K562 (cell line): ENCODE measurements at regions not wholly inside any gene's neighbourhood (a gene's known extent, or its start where the extent isn't known, plus 50 kb on each side); places are given as distances from the start of the nearest gene placed in this dataset.

Source experiments
- ATAC-seq: fragments of 200-7000 bp; cut with Tn5 transposase; 3 replicates; pipeline ENCODE4 v1.9.1; 2020; ENCODE audit warnings: moderate library complexity
- BruUV-seq: library from RNA; stranded (reverse); fragments of 400-500 nt; replicated peaks from 2 replicates; lab custom pipeline; 2021; lab: Mats Ljungman, UMichigan
- CTCF ChIA-PET: fragments of 300-600 bp; formaldehyde crosslinking; extraction: SDS; loops from one replicate; lab custom pipeline; 2021; ENCODE audit warnings: low intra/inter-chr PET ratio; lab: Yijun Ruan, JAX
- POLR2A ChIA-PET: fragments of 300-600, 350-650 bp; sonication (Branson Sonifier 250); formaldehyde crosslinking; extraction: SDS; loops from one replicate; lab custom pipeline; 2021; ENCODE audit warnings: antibody characterized with exemption, inconsistent platforms; lab: Yijun Ruan, JAX
- DNase-seq, 4 experiments: peaks; one replicate each; pipeline versions ENCODE4 v3.0.0 to v3.0.0-alpha.2; 2011 to 2018; ENCODE audit warnings: low spot score in 3 of 4, mixed read lengths in 3 of 4; ENCODE audit errors: extremely low read depth in 1 of 4
- FAIRE-seq: peaks from 2 replicates; lab custom pipeline; 2011; peaks lifted over from hg19 to GRCh38; lab: Jason Lieb, UNC
- H2AFZ ChIP-seq: 2 replicates; pipeline ENCODE4 v1.6.0; 2011; ENCODE audit warnings: low read depth, low read length, control low read depth, inconsistent platforms
- H3K27ac ChIP-seq: fragments of 200-600 bp; 3 replicates; pipeline ENCODE4 v1.8.0; 2011; ENCODE audit warnings: low read depth, mild to moderate bottlenecking, control low read depth, inconsistent platforms, low read length, moderate library complexity, mixed read lengths; ENCODE audit errors: extremely low read depth
- H3K27me3 ChIP-seq, 2 experiments: fragments of 300-600 bp in 1 of 2; 2 replicates in 1 of 2; 3 replicates in 1 of 2; pipeline versions ENCODE4 v1.6.0 to v1.8.0; 2011; ENCODE audit warnings: inconsistent platforms in 2 of 2, low read length in 2 of 2, mild to moderate bottlenecking in 1 of 2, mixed read lengths in 1 of 2, moderate library complexity in 1 of 2; ENCODE audit not compliant: control insufficient read depth in 2 of 2, insufficient read depth in 2 of 2
- H3K36me3 ChIP-seq: fragments of 300-600 bp; 3 replicates; pipeline ENCODE4 v1.8.0; 2011; ENCODE audit warnings: mild to moderate bottlenecking, low read length, inconsistent platforms; ENCODE audit not compliant: control insufficient read depth, insufficient read depth
- H3K4me1 ChIP-seq, 2 experiments: fragments of 200-600 bp in 1 of 2; replicated peaks in 1 of 2; 2 replicates in 1 of 2; 3 replicates in 1 of 2; pipeline versions ENCODE4 v1.5.1 to v1.8.0; 2011; ENCODE audit warnings: inconsistent platforms in 2 of 2, low read length in 2 of 2, mild to moderate bottlenecking in 1 of 2, mixed read lengths in 1 of 2, moderate library complexity in 1 of 2; ENCODE audit not compliant: control insufficient read depth in 2 of 2, insufficient read depth in 2 of 2
- H3K4me2 ChIP-seq: 2 replicates; pipeline ENCODE4 v1.6.1; 2011; ENCODE audit warnings: low read length, control low read depth, inconsistent platforms, mixed read lengths; ENCODE audit not compliant: insufficient read depth
- H3K4me3 ChIP-seq: fragments of 200-600 bp; sonication (generic), shearing (Covaris generic); 2 replicates; pipeline ENCODE4 v1.5.1; 2016; ENCODE audit warnings: control low read depth, inconsistent platforms
- H3K79me2 ChIP-seq: fragments of 200-600 bp; 3 replicates; pipeline ENCODE4 v1.8.0; 2011; ENCODE audit warnings: low read length, inconsistent platforms; ENCODE audit not compliant: control insufficient read depth, insufficient read depth
- H3K9ac ChIP-seq, 2 experiments: 2 replicates each; pipeline versions ENCODE4 v1.6.0 to v1.6.1; 2011; ENCODE audit warnings: low read depth in 2 of 2, low read length in 2 of 2, control low read depth in 1 of 2, inconsistent platforms in 1 of 2, mild to moderate bottlenecking in 1 of 2, mixed read lengths in 1 of 2; ENCODE audit not compliant: insufficient read depth in 1 of 2
- H3K9me1 ChIP-seq: one replicate; pipeline ENCODE4 v1.6.0; 2011; ENCODE audit warnings: inconsistent platforms, mild to moderate bottlenecking, low read length, moderate library complexity; ENCODE audit not compliant: control insufficient read depth, insufficient read depth
- H3K9me3 ChIP-seq: replicated peaks from 2 replicates; pipeline ENCODE4 v1.5.1; 2011; ENCODE audit warnings: low read depth, low read length, inconsistent platforms; ENCODE audit not compliant: control insufficient read depth, insufficient read depth
- H4K20me1 ChIP-seq: replicated peaks from 2 replicates; pipeline ENCODE4 v1.6.1; 2011; ENCODE audit warnings: low read length, inconsistent platforms, mixed read lengths; ENCODE audit not compliant: control insufficient read depth, insufficient read depth
- ATF3 ChIP-seq, 2 experiments: fragments of 450-650 bp in 1 of 2; sonication (generic) in 1 of 2; formaldehyde crosslinking in 1 of 2; IDR thresholded peaks in 1 of 2; conservative IDR thresholded peaks in 1 of 2; 2 replicates each; pipeline versions ENCODE4 v1.6.1 to v1.8.1; 2016 to 2023; ENCODE audit warnings: mild to moderate bottlenecking in 2 of 2, moderate library complexity in 2 of 2, inconsistent platforms in 1 of 2, missing genetic modification reagents in 1 of 2
- CREB3L1 ChIP-seq: fragments of 450-650 bp; IDR thresholded peaks from 2 replicates; pipeline ENCODE4 v1.6.1; 2014; ENCODE audit warnings: low read depth, mild to moderate bottlenecking, moderate library complexity, borderline replicate concordance
- FOXA3 ChIP-seq, 2 experiments: fragments of 450-650 bp in 1 of 2; sonication (generic) in 1 of 2; formaldehyde crosslinking; IDR thresholded peaks in 1 of 2; conservative IDR thresholded peaks in 1 of 2; 2 replicates each; pipeline versions ENCODE4 v1.4.0 to v1.8.0; 2020 to 2022; ENCODE audit warnings: mild to moderate bottlenecking in 2 of 2, missing genetic modification reagents in 1 of 2
- FOXK2 ChIP-seq, 2 experiments: fragments of 450-650 bp; IDR thresholded peaks in 1 of 2; conservative IDR thresholded peaks in 1 of 2; 2 replicates each; pipeline ENCODE4 v1.6.1; 2016; ENCODE audit warnings: low read depth in 2 of 2, mild to moderate bottlenecking in 1 of 2
- HDAC1 ChIP-seq, 2 experiments: fragments of 450-650 bp; IDR thresholded peaks; 2 replicates each; pipeline ENCODE4 v1.6.1; 2016 to 2017; ENCODE audit warnings: inconsistent platforms in 1 of 2, mild to moderate bottlenecking in 1 of 2, moderate library complexity in 1 of 2
- MYNN ChIP-seq, 2 experiments: sonication (generic); formaldehyde crosslinking in 1 of 2; IDR thresholded peaks; 2 replicates each; pipeline versions ENCODE4 v1.5.0 to v1.6.1; 2016 to 2020; ENCODE audit warnings: antibody characterized with exemption in 1 of 2, missing genetic modification reagents in 1 of 2
- PHF21A ChIP-seq: fragments of 450-650 bp; IDR thresholded peaks from 2 replicates; pipeline ENCODE4 v1.6.1; 2017; ENCODE audit warnings: low read depth, borderline replicate concordance
- SNRNP70 ChIP-seq: fragments of 200-400 bp; formaldehyde crosslinking; optimal IDR thresholded peaks from 2 replicates; pipeline ENCODE3; 2017; ENCODE audit warnings: low read depth, low read length
- TEAD2 ChIP-seq: fragments of 450-650 bp; IDR thresholded peaks from 2 replicates; pipeline ENCODE4 v1.6.1; 2016; ENCODE audit warnings: missing genetic modification characterization, control low read depth, missing compliant biosample characterization
- THRA ChIP-seq: fragments of 450-650 bp; IDR thresholded peaks from 2 replicates; pipeline ENCODE4 v1.6.1; 2017; ENCODE audit warnings: mild to moderate bottlenecking, moderate library complexity
- TRIM24 ChIP-seq, 2 experiments: fragments of 450-650 bp; IDR thresholded peaks; 2 replicates each; pipeline ENCODE4 v1.6.1; 2016
- ZFP1 ChIP-seq: fragments of 450-650 bp; formaldehyde crosslinking; IDR thresholded peaks from 2 replicates; pipeline ENCODE4 v1.4.0; 2020; ENCODE audit warnings: mild to moderate bottlenecking, mixed read lengths
- WGBS: fragments of 100-300 bp; shearing (Covaris generic); methylation state at CpG from one replicate; pipeline ENCODE4 v1.1.6; 2016; ENCODE audit warnings: low coverage, mixed read lengths; ENCODE audit not compliant: insufficient coverage; ENCODE audit errors: missing lambda C conversion rate; 5-methylcytosine and 5-hydroxymethylcytosine counted together
- in situ Hi-C: fragments of 300-500 bp; cut with MboI; formaldehyde crosslinking; loops from 4 replicates; pipeline ENCODE4 v1.15.0; 2018; ENCODE audit warnings: inconsistent platforms, mixed read lengths
- intact Hi-C: fragments of 100-400 bp; cut with micrococcal nuclease; formaldehyde crosslinking; loops from 2 replicates; pipeline ENCODE4 v1.14.2; 2022

- in situ Hi-C loops: no loop called here
- Histone ChIP-seq H2AFZ (no peak overlapping the region), H3K4me2 (no peak overlapping the region), H3K4me1 (no peaks in the 10 kb centered on the region), H3K27ac (no peak overlapping the region), H3K27me3 (no peaks in the 10 kb centered on the region), H4K20me1 (no peaks in the 10 kb centered on the region), H3K79me2 (no peaks in the 10 kb centered on the region), H3K9ac (no peak overlapping the region), H3K4me3 (no peak overlapping the region), H3K9me3 (no peaks in the 10 kb centered on the region), H3K36me3 (no peaks in the 10 kb centered on the region), H3K9me1 (no peaks in the 10 kb centered on the region)
- TF ChIP-seq ATF3 (IDR thresholded peaks at IDR 0.05) (peak; percentile 31; the same call in 1 of the 2 replicates), ATF3 (CRISPR knock-in tag; conservative IDR thresholded peaks at IDR 0.05) (no peak), PHF21A (no peak)
- intact Hi-C loops: loop anchor here (10.0 kb wide), 1 partner anchor 225 kb away; no protein-coding TSS in a partner anchor
- WGBS: 60% methylated on average over 5 of the region's 5 CpGs
- ATAC-seq: no peak
- ChIA-PET CTCF (no interaction called here), POLR2A (no interaction called here)
- no peak for FAIRE-seq
- no TSS peak for BruUV-seq
- DNase-seq: no peak
These were observed 240.8 kb downstream of the SAMD5 start for GRCh38 chr6:147749331-147749730.

- no TSS peak for BruUV-seq
- TF ChIP-seq MYNN (IDR thresholded peaks at IDR 0.05): no peak
- TF ChIP-seq MYNN (CRISPR knock-in tag; IDR thresholded peaks at IDR 0.05): no peak
- TF ChIP-seq TRIM24 (IDR thresholded peaks at IDR 0.05): no peak
- no peak for TF ChIP-seq TEAD2 (tag)
- no peak for TF ChIP-seq CREB3L1
- TF ChIP-seq HDAC1 (IDR thresholded peaks at IDR 0.05): no peak
- no peak for TF ChIP-seq ZFP1 (CRISPR knock-in tag)
- peak; percentile 65 to 97; a peak in 3 of 4 replicates for TF ChIP-seq FOXA3 (CRISPR knock-in tag; conservative IDR thresholded peaks at IDR 0.05 in 1 of 2, IDR thresholded peaks at IDR 0.05 in 1 of 2)
- TF ChIP-seq THRA: no peak
- no peak for TF ChIP-seq SNRNP70
- TF ChIP-seq FOXK2 (conservative IDR thresholded peaks at IDR 0.05 in 1 of 2, IDR thresholded peaks at IDR 0.05 in 1 of 2; ENCODE audit: low read depth in 2 of 2): no peak
These were observed 241.9 kb downstream of the SAMD5 start for GRCh38 chr6:147750413-147750812.

More at GRCh38 chr6:147750413-147750812, 241.9 kb downstream of the SAMD5 start:
- Histone ChIP-seq H3K4me2 (no peak overlapping the region), H3K36me3 (no peaks in the 10 kb centered on the region), H3K27ac (no peak overlapping the region), H3K9me3 (no peaks in the 10 kb centered on the region), H3K27me3 (no peaks in the 10 kb centered on the region), H3K4me3 (no peak overlapping the region), H3K79me2 (no peaks in the 10 kb centered on the region), H4K20me1 (no peaks in the 10 kb centered on the region), H3K9me1 (no peaks in the 10 kb centered on the region), H2AFZ (no peak overlapping the region), H3K4me1 (no peaks in the 10 kb centered on the region), H3K9ac (no peak overlapping the region)
- ATAC-seq (no peak; the same call in 2 of the 3 replicates), FAIRE-seq (no peak), DNase-seq (no peak)
- intact Hi-C loops (no loop called here), in situ Hi-C loops (no loop called here)
- ChIA-PET POLR2A (interaction anchor here (1.3 kb wide), 1 partner anchor 12 kb away, joined by 5 read pairs; no protein-coding TSS in a partner anchor), CTCF (no interaction called here)
- WGBS: 35% methylated on average over 4 of the region's 4 CpGs
